CD4-positive, alpha-beta T cell treated with Interleukin-4 for 4 hours (primary cell): ENCODE measurements at regions not wholly inside any gene's neighbourhood (a gene's known extent, or its start where the extent isn't known, plus 50 kb on each side); places are given as distances from the start of the nearest gene placed in this dataset.

Source experiments
- DNase-seq: peaks from one replicate; pipeline ENCODE4 v3.0.0-alpha.2; 2020

DNA sequence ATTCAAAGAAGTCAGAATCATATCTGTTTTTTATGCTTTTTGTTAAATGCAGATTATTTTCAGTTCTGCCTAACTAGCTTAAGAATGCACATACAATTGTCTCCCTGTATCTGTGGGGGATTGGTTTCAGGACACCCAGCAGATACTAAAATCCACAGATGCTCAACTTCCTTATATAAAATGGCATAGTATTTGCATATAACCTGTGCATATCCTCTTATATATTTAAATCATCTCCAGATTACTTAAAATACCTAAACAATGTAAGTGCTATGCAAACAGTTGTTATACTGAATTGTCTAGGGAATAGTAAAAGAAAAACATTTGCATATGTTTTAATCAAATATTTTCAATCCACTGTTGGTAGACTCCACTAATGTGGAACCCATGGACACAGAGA is 279.4 kb downstream of the TMA16 start:
- no peak for DNase-seq

DNA sequence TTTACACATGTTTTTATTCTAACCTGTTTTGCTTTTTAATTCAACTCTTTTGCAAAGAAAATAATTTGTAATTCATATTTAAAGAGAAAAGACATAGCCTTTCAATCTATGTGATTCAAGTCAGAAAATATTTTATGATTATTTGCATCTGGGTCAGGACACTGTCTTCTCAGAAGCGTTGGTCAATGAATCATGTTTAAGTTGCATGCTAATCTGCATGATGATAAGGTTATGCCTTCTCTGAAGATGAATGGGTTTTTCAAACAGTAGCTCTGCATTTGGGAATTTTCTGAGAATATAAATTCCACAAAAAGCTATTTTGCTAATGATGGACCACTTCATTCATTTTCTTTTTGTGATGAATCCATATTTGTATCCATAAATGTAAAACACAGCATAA is 282.5 kb downstream of the TMA16 start:
- DNase-seq = no peak

DNA sequence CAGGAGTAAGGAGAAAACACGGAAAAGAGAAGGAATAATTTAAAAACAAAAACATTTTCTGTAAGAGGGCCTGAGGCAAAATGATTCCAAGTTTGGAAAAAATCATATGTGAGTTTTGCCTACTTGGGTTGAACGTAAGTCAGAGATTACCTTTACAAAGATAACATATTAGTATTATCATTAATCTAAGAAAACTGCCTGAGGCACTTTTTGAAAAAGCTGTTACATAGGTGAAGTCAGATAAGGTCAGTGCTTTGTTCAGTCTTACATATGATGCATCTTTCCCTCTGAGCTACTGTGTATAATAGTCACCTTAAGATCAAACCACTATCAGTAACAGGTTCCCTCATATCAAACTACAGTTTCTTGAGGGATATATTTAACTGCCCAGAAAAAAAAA is 287.2 kb downstream of the TMA16 start:
- DNase-seq = no peak

DNA sequence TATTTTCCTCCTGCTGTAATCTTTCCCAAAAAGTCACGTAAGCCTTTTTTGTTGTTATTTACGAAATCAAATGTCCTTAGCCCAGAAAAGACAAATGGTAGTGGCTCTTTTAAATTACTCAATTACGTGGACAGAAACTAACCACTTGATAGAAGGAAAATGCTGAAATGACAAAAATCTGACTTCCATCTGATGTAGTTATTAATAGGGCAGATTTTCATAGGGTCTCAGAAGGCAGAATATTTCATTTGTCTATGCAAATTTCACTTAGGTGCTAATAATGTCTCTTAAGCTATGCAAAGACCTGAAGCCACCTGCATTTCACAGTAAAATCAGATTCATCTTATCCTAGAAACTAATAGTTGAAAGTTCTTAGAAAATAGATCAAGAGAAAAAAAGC is 295.7 kb downstream of the TMA16 start:
- no peak for DNase-seq

DNA sequence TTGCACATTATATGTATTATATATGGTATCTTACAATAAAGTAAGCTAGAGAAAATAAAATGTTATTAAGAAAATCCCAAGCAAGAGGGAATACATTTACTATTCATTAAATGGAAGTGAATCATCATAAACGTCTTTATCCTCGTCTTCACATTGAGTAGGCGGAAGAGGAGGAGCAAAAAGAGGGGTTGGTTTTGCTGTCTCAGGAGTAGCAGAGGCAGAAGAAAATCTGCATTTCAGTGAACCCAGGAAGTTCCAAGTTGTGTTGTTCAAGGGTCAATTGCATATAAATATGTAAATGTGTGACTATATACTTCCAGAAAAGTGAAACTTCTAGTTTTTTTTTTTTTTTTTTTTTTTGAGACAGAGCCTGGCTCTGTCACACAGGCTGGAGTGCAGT is 301.4 kb downstream of the TMA16 start:
- DNase-seq = no peak

DNA sequence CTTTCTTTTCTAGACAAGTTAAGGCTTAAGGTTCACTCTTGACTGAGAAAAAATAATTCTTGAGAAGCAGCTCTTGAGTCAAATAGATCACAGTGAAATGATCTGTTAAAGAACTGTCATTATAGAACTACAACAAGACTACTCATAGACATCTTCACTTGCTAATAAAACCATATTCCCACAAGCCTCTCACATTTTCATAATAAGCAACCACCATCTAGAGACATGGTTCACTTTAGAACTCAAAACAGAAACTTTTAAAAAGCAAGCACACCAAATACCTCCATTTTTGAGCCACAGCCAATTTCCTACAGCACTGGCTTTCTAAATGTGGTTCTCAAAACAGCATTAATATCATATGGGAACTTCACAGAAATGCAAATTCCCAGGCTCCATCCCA is 309.5 kb downstream of the TMA16 start:
- no peak for DNase-seq

DNA sequence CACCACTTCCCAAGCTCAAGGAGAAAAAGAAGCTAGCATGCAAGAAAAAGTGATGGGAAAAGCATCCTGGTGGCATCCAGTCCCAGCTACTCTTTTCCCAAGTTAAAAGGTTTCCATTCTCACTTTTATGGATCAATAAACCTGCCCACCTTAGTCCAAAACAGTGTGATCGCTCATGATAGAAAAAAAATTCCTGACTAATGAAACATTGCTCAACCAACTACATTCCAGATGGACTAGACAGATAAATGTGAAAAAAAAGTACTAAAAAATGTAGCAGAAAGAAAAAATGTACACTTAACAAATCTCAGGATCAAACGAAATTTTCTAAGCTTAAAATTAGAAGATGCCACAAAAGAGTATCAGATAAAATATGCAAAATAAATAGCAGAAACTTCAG is 312.2 kb downstream of the TMA16 start:
- DNase-seq = no peak

DNA sequence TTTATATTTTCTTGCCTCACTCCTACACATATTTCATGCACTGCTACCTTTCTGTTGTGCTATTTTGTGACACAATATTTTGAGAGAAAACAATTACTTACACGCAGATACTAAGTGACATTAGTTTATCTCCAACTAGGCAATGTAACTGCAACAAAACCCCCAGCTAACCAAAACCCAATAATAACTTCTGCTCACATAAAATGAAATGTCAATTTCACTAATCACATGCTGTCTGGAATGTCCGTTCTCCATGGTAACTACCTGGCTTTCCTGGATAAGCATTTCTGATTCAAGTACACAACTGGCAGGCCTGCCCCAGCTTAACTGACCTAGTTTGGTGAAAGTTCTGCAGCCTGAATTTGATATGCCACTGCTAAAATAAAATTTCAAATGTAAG is 313.5 kb downstream of the TMA16 start:
- no peak for DNase-seq

DNA sequence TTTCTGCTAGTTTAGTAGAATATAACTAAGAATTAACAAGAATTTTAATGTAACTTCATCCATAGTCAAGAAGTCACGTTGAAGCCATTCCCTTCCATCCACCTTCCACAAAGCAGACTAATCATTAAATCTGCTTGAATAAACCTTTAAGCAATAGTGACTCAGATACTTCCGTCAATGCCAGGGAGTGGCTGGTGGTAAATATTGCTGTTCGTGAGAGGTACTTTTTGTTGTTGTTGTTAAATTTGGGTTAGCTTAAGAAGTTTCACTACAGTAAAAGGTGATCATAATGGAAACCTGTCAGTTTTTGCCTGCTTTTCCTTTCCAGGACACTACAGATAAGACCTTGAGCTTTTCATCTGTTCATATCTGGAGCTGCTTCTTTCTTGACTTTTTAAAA is 316.3 kb downstream of the TMA16 start:
- no peak for DNase-seq

DNA sequence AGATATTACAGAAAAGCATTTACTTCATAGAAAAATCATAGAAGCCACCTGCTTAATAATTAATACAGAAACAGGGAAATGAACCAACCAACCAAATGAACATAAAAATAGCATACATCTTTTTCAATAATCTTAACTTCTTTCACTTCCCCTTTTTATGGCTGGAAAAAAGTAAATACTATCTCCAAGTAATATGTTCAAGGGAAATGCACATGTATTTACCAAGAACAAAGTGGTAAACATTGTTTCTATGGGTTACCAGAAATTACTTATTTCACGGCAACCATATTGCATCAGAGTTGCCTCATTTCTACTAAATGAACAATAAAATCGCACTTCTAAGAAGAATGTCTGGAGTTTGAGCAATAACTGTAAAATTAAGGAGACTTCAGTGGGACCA is 321.3 kb downstream of the TMA16 start:
- no peak for DNase-seq

DNA sequence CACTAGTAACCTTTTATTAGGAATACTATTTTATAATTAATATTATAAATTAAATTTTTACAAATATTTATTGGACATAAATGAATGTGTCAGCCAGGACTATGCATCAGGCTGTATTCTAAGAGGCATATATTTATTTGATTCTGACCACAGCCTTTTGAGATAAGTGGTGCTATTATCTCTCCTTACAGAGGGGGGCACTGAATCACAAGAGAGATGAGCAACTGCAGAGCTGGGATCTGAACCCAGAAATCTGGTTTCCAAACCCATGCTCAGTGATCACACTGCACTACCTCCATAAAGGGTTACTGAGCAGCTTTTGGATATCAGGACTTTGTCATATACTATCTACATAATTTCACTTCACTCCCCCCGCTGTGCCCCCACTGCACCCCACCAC is 322.0 kb downstream of the TMA16 start:
- no peak for DNase-seq

DNA sequence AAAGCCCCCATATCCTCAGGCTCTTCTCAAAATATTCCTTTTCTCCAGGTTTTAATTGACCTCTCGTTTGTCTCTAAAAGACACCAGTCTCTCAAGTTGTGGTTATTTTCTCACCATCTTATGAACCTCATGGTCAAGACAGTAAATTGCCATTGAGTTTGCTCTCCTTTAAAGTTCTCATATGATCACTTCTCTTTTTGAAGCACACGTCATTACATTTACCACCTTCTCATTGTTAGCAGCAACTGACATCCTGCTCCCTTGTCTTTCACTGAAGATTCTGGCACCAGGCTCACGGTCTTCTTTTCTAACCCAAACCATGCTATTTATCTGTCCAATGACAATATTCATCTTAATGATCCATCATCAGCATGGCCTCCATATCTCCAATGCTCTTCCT is 324.2 kb downstream of the TMA16 start:
- no peak for DNase-seq

DNA sequence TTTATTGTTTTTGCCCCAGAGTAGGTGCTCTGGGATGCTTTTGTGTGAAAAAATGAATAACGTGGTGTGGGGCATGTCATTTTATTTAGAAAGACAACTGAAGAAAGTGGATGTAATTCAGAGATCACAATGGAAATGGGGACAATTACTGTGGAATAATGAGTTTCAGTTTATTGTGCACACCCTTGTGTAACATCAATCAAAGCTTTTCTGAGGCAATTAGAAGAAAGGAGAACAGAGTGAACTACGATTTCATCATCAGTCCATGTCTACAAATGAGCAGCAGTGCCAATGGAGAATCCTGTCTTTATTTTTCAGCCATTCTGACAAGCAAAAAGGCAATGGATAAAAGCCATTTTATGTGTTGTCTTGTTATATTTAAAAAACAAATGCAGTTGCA is 339.2 kb downstream of the TMA16 start:
- DNase-seq = no peak

DNA sequence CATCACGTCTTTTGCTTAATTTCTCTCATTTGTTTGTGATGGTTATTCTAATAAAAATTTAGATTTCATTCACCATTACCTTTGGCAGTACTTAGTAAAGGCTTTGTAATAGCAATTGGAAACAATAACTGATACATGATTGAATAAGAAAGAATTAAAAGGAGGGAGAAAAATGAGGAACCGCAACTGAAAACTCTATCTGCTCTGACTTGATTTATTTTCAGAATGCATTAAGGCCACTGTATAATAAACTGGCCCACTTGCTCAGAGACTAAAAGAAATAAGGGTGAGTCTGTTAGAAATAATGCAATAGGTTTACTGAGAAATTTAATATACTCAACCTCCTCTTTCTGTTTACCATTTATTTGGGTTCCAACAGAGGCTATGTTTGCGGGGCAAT is 351.5 kb downstream of the TMA16 start:
- no peak for DNase-seq

DNA sequence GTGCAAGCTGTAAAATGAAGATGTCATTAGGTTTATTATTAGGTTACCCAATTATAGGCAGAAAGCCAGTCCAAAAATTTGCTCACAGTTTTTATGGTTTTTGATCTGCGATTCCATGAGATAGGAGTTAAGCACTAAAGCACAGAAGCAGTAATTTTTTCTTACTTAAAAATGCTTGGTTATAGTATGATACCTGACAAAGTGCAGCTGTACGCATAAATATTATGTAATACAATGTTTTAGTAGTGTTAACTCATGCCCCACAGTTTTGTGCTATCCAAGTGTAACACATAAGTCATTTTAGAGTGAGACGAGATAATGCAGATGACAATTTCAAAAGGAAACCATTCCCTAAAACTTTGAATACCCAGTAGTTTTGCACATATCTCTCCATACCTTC is 357.8 kb downstream of the TMA16 start:
- DNase-seq = no peak

DNA sequence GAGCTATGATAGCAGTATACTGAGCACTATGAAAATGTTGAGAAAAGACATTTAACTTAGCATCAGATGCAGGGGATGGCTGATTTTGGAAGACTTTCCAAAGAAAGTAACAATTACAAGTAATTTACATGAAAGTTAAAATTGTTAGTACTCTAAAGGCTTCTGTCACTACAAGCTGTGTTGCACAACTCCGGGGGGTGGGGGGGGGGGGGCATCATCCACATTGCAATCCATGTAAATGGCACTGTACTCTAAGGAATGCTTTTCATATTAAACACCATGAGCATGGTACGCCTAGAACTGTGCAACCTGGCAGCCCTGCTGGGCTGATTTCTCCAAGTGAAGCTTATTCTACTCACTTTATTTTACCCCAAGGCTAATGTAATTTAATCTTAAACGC is 363.4 kb downstream of the TMA16 start:
- no peak for DNase-seq

DNA sequence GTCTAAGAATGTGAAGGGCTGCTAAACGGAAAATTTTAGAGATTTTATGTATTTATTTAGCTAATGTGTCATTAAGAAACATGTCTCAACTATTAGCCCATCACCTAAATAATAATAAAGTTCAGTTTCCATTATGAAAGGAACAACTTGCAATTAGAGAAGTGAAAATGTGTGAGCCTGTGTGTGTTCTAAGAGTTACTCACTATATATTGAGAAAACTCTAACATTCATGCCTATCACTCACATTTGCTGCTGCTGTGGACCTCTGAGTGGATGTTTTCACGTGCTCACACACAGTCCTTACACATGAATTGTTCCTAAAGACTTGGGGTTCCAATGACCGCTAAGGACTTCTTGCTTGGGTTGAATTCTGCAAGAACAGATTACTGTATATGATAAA is 364.0 kb downstream of the TMA16 start:
- no peak for DNase-seq

DNA sequence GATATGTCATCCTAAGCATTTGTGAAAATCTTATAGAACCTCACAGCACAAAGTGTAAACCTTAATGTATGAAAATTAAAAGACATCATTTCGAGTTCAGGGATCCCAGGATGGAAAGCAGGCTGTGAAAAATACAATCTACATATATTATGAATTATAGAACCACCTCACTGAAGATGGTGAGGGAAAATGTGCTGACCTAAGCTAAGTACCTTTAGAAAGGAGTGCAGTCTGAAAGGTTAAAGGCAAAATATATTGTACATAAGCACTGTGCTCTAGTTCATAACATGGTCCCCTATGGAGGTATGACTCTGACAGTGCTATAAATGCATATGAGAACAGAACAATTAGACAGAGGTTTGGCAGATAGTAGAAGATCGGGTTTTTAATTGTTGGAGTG is 368.6 kb downstream of the TMA16 start:
- DNase-seq = no peak

DNA sequence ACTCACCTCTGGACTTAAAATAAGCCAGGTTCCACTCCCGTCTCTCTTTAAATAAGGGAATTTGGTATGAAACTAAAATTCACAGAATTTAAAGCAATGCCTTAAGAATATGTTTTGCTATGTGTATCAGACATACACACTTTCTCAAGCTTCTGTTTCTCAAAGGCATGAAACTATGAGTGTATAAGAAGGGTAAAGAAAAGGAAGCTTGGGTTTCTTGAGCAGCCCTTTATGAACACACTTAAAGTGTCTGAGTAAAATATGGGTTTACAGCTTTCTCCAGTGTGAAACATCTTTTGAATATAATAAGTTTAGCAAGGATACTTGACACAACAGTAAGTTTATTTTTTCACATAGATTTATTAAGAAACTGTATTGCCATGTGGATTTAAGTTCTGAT is 370.5 kb downstream of the TMA16 start:
- DNase-seq = no peak

DNA sequence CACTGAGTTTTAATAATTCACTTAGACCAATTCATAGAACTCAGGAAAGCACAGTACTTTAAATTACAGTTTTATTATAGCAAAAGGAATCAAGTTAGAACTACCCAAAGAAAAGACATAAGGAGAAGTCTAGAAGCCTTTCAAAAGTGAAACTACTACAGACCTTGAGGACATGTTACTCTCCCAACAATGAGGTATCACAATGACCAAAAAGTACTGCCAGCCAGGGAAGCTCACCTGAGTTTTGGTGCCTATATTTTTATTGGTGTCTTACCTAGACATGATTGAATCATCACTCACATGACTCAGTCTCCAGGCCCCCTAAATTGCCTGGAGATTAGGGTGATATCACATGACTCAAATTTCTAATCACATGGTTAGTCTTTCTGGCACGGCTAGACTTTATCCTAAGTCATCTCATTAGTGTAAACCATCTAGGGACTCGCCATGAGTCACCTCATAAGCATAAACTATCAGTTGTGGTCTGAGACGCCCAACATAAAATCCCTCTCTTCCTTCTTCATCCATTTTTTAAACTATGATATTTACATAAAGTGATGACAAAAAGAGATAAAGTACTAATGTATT is 372.3 kb downstream of the TMA16 start:
- peak; percentile 0 for DNase-seq

DNA sequence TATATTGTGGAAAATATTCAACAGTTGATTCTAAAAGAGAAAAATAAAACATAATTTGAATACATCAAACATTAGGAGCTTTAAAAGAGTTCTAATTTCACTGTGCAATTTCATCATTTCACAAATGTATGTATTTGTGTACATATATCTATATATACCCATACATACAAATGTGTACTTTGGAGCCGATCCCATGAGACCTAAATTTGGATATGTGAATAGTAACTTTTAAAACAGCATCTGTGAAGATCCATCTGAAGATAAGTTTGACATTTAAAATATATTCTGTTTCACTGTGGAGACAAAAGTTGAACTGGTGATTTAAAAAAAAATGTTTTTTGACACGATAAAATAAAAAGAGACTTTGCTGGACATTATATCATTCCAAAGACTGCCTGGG is 374.0 kb downstream of the TMA16 start:
- no peak for DNase-seq

DNA sequence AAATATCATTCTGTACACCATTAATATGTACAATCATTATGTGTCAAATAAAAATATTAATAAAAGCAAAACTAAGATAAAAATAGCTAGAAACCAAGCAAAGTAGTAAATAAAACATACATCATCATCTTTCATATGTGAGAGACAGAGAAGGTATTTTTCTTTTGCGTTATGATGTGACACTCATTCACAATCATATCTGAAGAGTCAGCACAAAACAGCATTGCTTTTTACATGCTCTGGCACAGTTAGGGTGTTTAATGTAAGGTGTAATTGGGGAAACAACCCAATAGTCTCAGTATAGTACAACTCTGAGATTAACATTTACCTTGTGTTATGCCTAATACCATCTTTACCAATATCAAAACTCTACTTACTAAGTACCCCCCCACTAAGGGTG is 376.6 kb downstream of the TMA16 start:
- DNase-seq = no peak

DNA sequence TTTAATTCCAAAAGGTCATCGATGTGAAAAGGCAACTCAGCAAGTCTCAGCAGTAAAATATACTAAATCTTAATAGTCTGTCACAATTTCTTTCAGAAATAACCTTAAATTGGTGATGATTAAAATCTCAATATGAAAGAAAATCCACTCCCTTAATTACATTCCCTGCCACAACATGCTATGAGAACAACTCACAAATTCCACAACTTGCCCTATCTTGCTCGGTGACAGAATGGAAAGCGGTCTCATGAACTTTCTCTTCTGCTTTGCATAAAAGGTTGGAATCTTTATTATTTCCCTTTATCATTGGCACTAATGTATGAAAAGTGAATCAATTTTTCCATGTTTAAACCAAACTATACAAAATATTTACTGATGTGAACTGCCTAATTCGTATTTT is 380.8 kb downstream of the TMA16 start:
- DNase-seq = no peak

DNA sequence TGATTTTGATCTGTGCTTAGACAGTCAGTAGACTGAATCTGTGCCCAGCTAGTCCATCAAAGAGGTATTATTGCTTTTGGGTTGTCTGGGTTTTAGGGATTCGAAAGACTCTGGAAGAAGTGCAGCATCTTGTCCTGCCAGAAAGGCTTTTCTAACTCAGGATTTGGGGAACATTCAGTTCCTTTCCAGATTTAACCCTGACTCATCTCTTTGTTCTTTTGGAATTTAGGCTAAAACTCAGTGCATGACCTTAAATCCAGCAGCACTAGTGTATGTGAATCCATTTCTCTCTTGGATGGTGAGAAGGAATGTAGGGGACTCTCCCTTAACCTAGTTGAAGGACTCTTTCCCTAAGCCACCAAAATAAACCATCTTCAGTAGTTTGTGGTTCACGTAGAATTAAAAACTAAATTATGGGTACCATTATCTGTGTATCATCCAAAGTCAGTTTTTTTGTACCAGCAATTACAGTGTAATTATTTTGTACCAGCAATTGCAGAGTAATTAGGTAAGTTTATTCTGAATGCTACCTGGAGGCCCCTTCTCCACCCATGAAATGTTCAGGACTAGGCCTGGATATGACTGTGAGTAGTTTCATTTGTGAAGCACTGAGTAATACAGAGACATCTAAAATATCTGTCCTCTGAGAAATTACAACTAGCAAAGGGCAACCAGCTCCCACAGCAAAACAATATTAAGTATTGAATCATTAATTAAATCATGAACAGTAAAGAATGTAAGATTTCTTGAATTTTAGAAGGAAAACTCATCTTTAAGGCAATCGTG is 384.0 kb downstream of the TMA16 start:
- no peak for DNase-seq

DNA sequence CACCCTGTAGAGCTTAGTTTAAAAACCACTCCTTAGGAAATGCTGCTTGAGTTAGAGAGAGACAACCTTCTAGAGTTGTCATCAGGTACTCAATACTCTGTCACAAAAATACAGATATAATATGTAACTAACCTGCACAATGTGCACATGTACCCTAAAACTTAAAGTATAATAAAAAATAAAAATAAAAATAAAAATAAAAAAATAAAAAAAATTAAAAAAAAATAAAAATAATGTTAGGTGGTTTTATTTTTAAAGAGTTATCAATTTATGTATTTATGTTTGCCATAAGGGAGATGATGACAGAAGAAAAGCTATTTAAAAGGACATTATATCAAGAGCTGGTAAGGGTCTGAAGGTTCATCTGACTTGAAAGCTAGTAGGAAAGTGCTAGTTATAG is 397.9 kb downstream of the TMA16 start:
- DNase-seq = no peak
